ENCODE measurements at regions not wholly inside any gene's neighbourhood (a gene's known extent, or its start where the extent isn't known, plus 50 kb on each side); places are given as distances from the start of the nearest gene placed in this dataset.
"Not testable (repeated sequence)": the region's sequence is repeated elsewhere in the genome, so short reads cannot be mapped to it uniquely, and the experiment has no call there.

GRCh38 chr5:84961193-84961592 lies 576.5 kb upstream of the EDIL3 start:
- DNase-seq: no peak

GRCh38 chr5:84961903-84962302 lies 577.2 kb upstream of the EDIL3 start:
- DNase-seq: no peak

GRCh38 chr5:84983093-84983492 lies 598.4 kb upstream of the EDIL3 start:
- DNase-seq: no peak

GRCh38 chr5:84985148-84985547 lies 600.5 kb upstream of the EDIL3 start:
- DNase-seq: no peak

- DNase-seq: no peak
Observed at GRCh38 chr5:84986688-84987087, 602.0 kb upstream of the EDIL3 start.

- DNase-seq: no peak
Observed at GRCh38 chr5:85000671-85001070, 616.0 kb upstream of the EDIL3 start.

- DNase-seq: not testable (repeated sequence)
Observed at GRCh38 chr5:85002026-85002425, 617.3 kb upstream of the EDIL3 start.

- DNase-seq: no peak
Observed at GRCh38 chr5:85010014-85010562, 625.4 kb upstream of the EDIL3 start.

- DNase-seq: no peak
Observed at GRCh38 chr5:85017261-85017660, 632.6 kb upstream of the EDIL3 start.

- DNase-seq: no peak
Observed at GRCh38 chr5:85030316-85031084, 645.8 kb upstream of the EDIL3 start.

GRCh38 chr5:85049020-85049419 lies 664.3 kb upstream of the EDIL3 start:
- peak; percentile 59 for DNase-seq

- DNase-seq: no peak
Observed at GRCh38 chr5:85052826-85053225, 668.1 kb upstream of the EDIL3 start.

GRCh38 chr5:85069659-85070640 lies 685.3 kb upstream of the EDIL3 start:
- no peak for DNase-seq

- DNase-seq: no peak
Observed at GRCh38 chr5:85077581-85077980, 692.9 kb upstream of the EDIL3 start.

- DNase-seq: no peak
Observed at GRCh38 chr5:85096421-85096820, 711.7 kb upstream of the EDIL3 start.

GRCh38 chr5:85108471-85108870 lies 723.8 kb upstream of the EDIL3 start:
- DNase-seq: peak; percentile 29

- no peak for DNase-seq
Observed at GRCh38 chr5:85109616-85110015, 724.9 kb upstream of the EDIL3 start.

GRCh38 chr5:85132269-85132668 lies 747.6 kb upstream of the EDIL3 start:
- no peak for DNase-seq

GRCh38 chr5:85140471-85140870 lies 755.8 kb upstream of the EDIL3 start:
- no peak for DNase-seq

- no peak for DNase-seq
Observed at GRCh38 chr5:85143138-85143537, 758.5 kb upstream of the EDIL3 start.

GRCh38 chr5:85148701-85149100 lies 764.0 kb upstream of the EDIL3 start:
- no peak for DNase-seq

GRCh38 chr5:85159395-85159794 lies 774.7 kb upstream of the EDIL3 start:
- DNase-seq: no peak

GRCh38 chr5:85168474-85168873 lies 783.8 kb upstream of the EDIL3 start:
- DNase-seq: no peak

- no peak for DNase-seq
Observed at GRCh38 chr5:85170183-85170582, 785.5 kb upstream of the EDIL3 start.
